Lung (tissue), 11 donors: ENCODE measurements at regions not wholly inside any gene's neighbourhood (a gene's known extent, or its start where the extent isn't known, plus 50 kb on each side); places are given as distances from the start of the nearest gene placed in this dataset.

Experiments used
- ATAC-seq: fragments of 200-7000 bp; cut with Tn5 transposase; one replicate; pipeline ENCODE4 v1.9.1; 2020; ENCODE audit warnings: moderate number of reproducible peaks; ENCODE audit not compliant: insufficient read depth, low FRiP score
- DNase-seq, 3 donors: peaks; one replicate each; pipeline ENCODE4 v3.0.0-alpha.2; 2013 to 2017
- H3K27ac ChIP-seq, 2 donors: one replicate each; pipeline ENCODE4 v1.5.1; 2013; ENCODE audit warnings: mild to moderate bottlenecking in 2 of 2, moderate library complexity in 2 of 2, control low read depth in 1 of 2, inconsistent platforms in 1 of 2, low read depth in 1 of 2, low read length in 1 of 2
- H3K27me3 ChIP-seq, 3 donors: one replicate each; pipeline ENCODE4 v1.5.1; 2013; ENCODE audit warnings: low read length in 2 of 3; ENCODE audit not compliant: control insufficient read depth in 3 of 3, insufficient read depth in 3 of 3
- H3K36me3 ChIP-seq, 4 donors: one replicate each; pipeline ENCODE4 v1.5.1; 2013; ENCODE audit warnings: low read length in 4 of 4, mild to moderate bottlenecking in 1 of 4, moderate library complexity in 1 of 4; ENCODE audit not compliant: control insufficient read depth in 4 of 4, insufficient read depth in 4 of 4
- H3K4me1 ChIP-seq, 5 donors: one replicate each; pipeline ENCODE4 v1.5.1; 2013; ENCODE audit warnings: low read length in 5 of 5, mild to moderate bottlenecking in 2 of 5, moderate library complexity in 1 of 5; ENCODE audit not compliant: control insufficient read depth in 5 of 5, insufficient read depth in 5 of 5
- H3K4me3 ChIP-seq: one replicate; pipeline ENCODE4 v1.5.1; 2013; ENCODE audit warnings: mild to moderate bottlenecking, control low read depth, moderate library complexity
- H3K9ac ChIP-seq, 2 donors: one replicate each; pipeline ENCODE4 v1.5.1; 2013; ENCODE audit warnings: low read length in 2 of 2, control low read depth in 1 of 2; ENCODE audit not compliant: insufficient read depth in 1 of 2
- H3K9me3 ChIP-seq, 4 donors: one replicate each; pipeline ENCODE4 v1.5.1; 2013; ENCODE audit warnings: low read length in 3 of 4, mild to moderate bottlenecking in 1 of 4, moderate library complexity in 1 of 4; ENCODE audit not compliant: control insufficient read depth in 4 of 4, insufficient read depth in 3 of 4
- CTCF ChIP-seq: IDR thresholded peaks from 2 replicates; pipeline ENCODE4 v1.5.1; 2012; ENCODE audit warnings: mild to moderate bottlenecking; ENCODE audit errors: control extremely low read depth, extremely low read depth
- WGBS, 2 donors: extraction: QIAGEN DNeasy Blood & Tissue Kit; methylation state at CpG; one replicate each; pipeline ENCODE4 v1.1.7; 2013; 5-methylcytosine and 5-hydroxymethylcytosine counted together
- donor health status: control.
- donor health status: control.
- donor health status: Bipolar disorder and iron deficiency.
- donor health status: healthy.
- donor health status: DM: yes; HTN: yes; CAD: no.

GRCh38 chrY:7417946-7418345 lies 506.4 kb upstream of the AMELY start:
- TF ChIP-seq CTCF = no peak
- 94% methylated on average over 16 of the region's 16 CpGs; no CpG with 5 or more reads in 1 of the 2 donors for WGBS, 2 donors
- ATAC-seq = no peak

GRCh38 chrY:7416406-7416805 lies 504.9 kb upstream of the AMELY start:
- TF ChIP-seq CTCF = no peak
- H3K27ac ChIP-seq = no peak overlapping the region
- no peaks in the 10 kb centered on the region for H3K27me3 ChIP-seq
- no peaks in the 10 kb centered on the region for H3K36me3 ChIP-seq
- no peaks in the 10 kb centered on the region for H3K4me1 ChIP-seq
- ATAC-seq (no peak), DNase-seq (no peak)
- H3K4me3 ChIP-seq = no peak overlapping the region
- WGBS, 2 donors = 93% methylated on average over 3 of the region's 3 CpGs; no CpG with 5 or more reads in 1 of the 2 donors
- no peaks in the 10 kb centered on the region for H3K9me3 ChIP-seq
- no peak overlapping the region for H3K9ac ChIP-seq

More at GRCh38 chrY:7417946-7418345, 506.4 kb upstream of the AMELY start:
- Histone ChIP-seq H3K27me3 (no peaks in the 10 kb centered on the region), H3K9ac (no peak overlapping the region), H3K27ac (no peak overlapping the region), H3K4me1 (no peaks in the 10 kb centered on the region), H3K4me3 (no peak overlapping the region), H3K9me3 (no peaks in the 10 kb centered on the region), H3K36me3 (no peaks in the 10 kb centered on the region)
- DNase-seq = no peak

GRCh38 chrY:7415157-7415633 lies 503.6 kb upstream of the AMELY start:
- TF ChIP-seq CTCF = no peak
- DNase-seq (no peak), ATAC-seq (no peak)
- WGBS, 2 donors = 93% methylated on average over 7 of the region's 7 CpGs; no CpG with 5 or more reads in 1 of the 2 donors
- H3K27ac ChIP-seq = no peak overlapping the region
- no peaks in the 10 kb centered on the region for H3K36me3 ChIP-seq
- no peak overlapping the region for H3K9ac ChIP-seq
- H3K27me3 ChIP-seq = no peaks in the 10 kb centered on the region
- no peaks in the 10 kb centered on the region for H3K9me3 ChIP-seq
- no peaks in the 10 kb centered on the region for H3K4me1 ChIP-seq
- no peak overlapping the region for H3K4me3 ChIP-seq

- no peaks in the 10 kb centered on the region for H3K9me3 ChIP-seq
- H3K4me3 ChIP-seq = no peak overlapping the region
- H3K27me3 ChIP-seq = no peaks in the 10 kb centered on the region
- H3K9ac ChIP-seq = no peak overlapping the region
- TF ChIP-seq CTCF = no peak
- DNase-seq (no peak), ATAC-seq (no peak)
- H3K27ac ChIP-seq = no peak overlapping the region
- no peaks in the 10 kb centered on the region for H3K36me3 ChIP-seq
- H3K4me1 ChIP-seq = no peaks in the 10 kb centered on the region
- 97% methylated on average over 4 of the region's 4 CpGs; no CpG with 5 or more reads in 1 of the 2 donors for WGBS, 2 donors
Observed at GRCh38 chrY:7390056-7390455, 478.5 kb upstream of the AMELY start.
